HG03342 (cell line): ENCODE measurements at regions not wholly inside any gene's neighbourhood (a gene's known extent, or its start where the extent isn't known, plus 50 kb on each side); places are given as distances from the start of the nearest gene placed in this dataset.

Source experiments
- ATAC-seq: cut with Tn5 transposase; IDR thresholded peaks from one replicate; pipeline ENCODE4 v1.9.1; 2021; ENCODE audit warnings: mild to moderate bottlenecking, moderate library complexity; ENCODE audit not compliant: unreplicated experiment

GRCh38 chr13:21757763-21758162, 86.9 kb downstream of the FGF9 start:
- no peak for ATAC-seq

- ATAC-seq: no peak
These were observed 87.6 kb downstream of the FGF9 start for GRCh38 chr13:21758441-21758840.

DNA sequence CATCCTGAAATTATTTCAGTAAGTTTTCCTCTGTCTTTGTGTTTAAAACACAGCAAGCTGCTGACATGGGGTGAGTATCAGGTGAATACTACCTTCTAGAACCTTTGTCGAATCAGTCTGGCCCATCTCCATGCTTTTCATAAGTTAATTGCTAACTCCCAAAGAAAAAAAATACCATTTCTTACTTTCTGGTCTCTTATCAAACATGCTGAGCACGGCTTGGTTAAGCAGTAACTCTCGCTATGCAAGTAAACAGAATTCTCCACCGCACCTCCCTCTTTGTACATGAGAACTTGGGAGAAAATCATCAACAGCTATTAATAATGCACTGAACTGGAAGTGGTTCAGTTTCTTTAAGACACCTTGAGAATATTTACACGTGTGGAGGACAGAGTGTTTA, 88.6 kb downstream of the FGF9 start:
- no peak for ATAC-seq

DNA sequence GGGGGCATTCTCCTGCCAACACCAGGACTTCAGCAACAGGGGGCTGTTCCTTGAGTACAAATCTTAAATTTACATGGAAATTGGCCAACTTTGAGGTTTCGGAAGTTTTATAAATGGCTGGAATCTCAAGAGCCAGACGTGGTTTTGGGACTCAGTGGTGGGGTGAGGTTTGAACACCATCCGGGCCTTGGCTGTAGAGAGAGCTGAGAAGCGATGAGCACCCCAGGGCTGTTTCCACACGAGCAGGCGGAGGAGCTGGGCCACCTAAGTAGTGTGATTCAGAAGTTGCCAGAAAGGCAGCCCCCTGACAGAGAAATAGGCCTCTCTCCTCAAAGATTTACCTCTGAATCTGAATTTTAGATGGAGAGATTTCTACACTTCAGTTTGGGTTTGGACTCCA, 89.0 kb downstream of the FGF9 start:
- ATAC-seq: no peak

- no peak for ATAC-seq
These were observed 90.9 kb downstream of the FGF9 start for GRCh38 chr13:21761770-21762169.

- no peak for ATAC-seq
These were observed 91.6 kb downstream of the FGF9 start for GRCh38 chr13:21762512-21762911.

- ATAC-seq: no peak
These were observed 96.2 kb downstream of the FGF9 start for GRCh38 chr13:21767032-21767431.

- no peak for ATAC-seq
These were observed 100.2 kb downstream of the FGF9 start for GRCh38 chr13:21771075-21771474.

DNA sequence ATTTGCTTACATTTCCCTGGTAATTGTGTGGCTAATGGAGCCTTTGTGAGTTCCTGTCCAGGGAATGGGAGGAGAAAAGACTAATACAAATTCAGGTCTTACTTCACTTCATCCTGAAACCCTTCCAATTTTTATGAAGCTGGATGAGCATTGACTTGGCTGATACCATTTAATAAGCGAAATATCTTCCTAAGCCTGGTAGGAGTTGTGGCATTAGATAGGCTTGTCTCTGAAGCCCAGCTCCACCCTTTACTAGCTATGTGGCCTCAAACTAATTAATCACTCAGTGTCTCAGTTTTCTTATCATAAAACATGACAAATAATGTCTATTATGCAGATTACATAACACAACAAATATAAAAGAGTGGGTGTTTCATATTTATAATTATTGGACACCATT, 106.3 kb downstream of the FGF9 start:
- no peak for ATAC-seq

GRCh38 chr13:21777813-21778212, 106.9 kb downstream of the FGF9 start:
- ATAC-seq: no peak

- ATAC-seq: no peak
These were observed 111.9 kb downstream of the FGF9 start for GRCh38 chr13:21782736-21783135.

DNA sequence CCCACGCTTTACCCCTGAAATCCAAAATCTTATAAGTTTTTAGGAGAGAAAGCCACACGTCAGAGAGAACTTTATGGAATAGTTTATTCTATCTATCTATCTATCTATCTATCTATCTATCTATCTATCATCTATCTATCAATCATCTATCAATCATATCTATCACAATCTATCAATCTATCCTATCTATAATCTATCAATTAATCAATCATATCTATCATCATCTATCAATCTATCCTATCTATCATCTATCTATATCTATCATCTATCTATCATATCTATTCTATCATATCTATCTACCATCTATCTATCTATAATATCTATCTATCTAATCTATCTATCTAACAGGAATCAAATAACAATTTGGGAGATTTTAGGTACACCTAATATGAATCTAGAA, 115.1 kb downstream of the FGF9 start:
- ATAC-seq: no peak

DNA sequence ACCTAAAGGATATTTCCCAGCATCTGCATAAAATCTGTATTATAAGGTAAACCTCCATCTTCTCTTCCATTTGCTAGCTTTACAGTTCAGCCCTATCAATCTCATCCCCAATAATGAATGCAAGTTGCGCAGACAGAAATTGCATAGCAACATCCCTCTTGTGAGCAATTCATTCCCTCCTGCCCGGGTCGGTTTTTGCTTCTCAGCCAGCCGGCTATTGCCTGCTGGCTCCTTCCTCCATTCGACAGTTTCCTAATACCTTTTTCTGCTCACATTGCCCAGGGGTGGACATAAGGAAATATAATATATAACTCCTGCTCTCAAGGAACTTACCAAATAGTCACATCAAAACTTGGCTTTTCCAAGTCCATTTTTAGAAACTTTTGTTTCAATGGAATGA, 125.2 kb downstream of the FGF9 start:
- no peak for ATAC-seq

DNA sequence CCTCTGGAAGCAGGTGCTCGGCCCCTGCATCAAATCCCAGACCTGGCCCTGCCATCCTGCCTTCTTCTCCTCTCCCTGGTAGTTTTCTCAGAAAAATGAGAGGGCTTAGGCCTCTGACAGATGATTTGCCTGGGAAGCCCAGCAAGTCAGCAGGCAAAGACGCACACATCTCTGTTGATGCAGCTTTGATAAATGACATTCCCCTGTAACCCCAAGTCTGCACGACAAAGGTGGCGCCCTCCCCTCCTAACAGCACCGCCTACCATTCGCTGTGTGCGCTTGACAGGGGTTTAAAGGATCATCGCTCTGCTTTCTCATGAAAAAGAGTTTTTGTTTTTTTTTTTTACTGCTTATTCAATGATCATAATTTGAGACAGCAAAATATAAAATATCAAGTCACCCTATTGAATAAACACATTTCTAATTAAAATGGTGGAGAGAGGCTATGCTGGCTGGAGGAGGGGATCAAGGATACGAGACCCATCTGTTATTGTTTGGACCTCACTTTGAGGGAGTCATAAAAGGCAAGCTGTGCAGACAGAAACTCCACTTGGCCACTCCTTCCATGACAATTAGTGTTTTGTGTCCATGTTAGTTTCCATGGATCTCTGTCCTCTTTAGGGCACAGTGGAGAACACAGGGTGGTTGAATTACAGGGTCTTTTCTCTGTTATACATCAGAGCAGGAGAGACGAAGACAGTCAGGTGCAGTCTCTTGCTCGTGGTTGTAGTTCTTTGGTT, 126.1 kb downstream of the FGF9 start:
- ATAC-seq: no peak

GRCh38 chr13:21797736-21798135, 126.9 kb downstream of the FGF9 start:
- no peak for ATAC-seq

- ATAC-seq: no peak
These were observed 127.3 kb downstream of the FGF9 start for GRCh38 chr13:21798181-21798580.

- ATAC-seq: no peak
These were observed 128.8 kb downstream of the FGF9 start for GRCh38 chr13:21799671-21800070.

GRCh38 chr13:21800837-21801616, 130.2 kb downstream of the FGF9 start:
- ATAC-seq: no peak

DNA sequence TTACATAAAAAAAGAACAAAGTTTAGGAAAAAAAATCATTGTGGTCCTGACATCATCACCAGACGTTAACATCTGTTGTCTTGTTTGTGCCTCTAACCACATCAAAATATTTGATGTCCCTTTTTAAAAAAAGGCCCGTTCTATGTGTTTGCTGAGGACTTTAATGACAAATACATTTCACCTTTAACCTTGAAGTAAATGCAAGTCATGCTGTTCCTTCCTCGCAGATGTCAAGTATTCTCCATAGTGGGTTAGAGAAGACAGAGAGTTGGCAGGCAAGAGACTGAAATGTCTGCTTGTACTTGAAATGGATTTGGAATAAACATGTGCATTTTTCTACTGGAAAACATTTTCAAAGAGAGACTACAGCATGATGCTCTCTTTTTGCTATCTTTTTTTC, 134.9 kb downstream of the FGF9 start:
- no peak for ATAC-seq

DNA sequence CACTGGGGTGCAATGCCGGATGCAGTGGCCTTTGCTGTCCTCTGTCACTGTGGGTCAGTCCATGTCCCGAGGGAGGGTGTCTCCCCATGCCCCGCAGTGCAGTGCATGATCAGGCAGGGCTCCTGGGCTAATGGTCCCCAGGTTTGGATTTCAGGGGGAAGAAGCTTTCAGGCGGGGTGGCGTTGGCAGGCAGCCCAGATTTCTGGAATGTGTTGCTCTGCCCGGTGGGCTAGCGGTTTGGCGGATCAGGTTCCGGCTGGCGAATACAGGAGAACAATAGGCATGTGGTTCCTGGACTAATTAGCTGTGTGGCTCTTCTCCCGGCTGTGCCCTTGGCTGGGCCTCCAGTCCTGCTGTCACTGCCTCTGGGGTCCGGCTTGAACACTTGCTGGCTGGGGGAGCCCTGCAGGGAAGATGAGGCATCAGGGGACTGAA, 141.3 kb downstream of the FGF9 start:
- no peak for ATAC-seq

DNA sequence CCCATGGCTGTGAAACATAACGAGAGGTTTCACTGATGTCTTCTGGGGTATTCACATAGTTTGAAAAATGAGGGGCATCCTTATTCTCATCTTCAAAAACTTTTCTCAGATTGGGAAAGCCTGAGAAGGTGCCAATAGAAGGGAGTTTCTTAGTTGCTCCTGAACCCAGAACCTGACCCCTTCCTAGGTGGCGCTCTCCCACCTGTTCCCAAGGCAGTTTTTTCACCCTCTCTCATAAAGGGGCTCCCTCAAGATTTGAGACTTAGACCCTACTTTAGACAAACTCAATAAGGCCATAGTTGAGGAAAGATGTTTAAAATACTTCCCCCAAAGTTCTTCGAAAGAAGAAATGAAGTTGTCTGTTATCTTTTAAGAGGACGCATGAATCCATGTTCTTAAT, 142.2 kb downstream of the FGF9 start:
- no peak for ATAC-seq

DNA sequence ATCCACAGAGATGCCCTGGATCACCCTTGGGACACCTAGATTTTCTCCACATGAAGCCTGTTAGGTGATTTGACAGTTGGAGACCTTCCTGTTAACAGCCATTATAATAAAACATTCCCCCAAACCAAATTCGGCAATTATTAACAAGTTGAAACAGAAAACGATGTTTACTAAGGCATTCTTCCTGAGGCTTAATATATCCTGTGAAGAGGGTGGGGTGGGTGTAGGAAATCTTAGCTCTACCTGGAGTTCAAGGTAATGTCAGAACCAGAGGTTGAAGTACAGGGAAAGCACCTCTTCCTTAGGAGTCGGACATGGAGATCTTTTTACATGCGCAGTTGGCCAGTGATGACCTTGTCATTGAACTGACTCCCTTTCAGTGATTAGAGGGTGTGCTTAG, 143.0 kb downstream of the FGF9 start:
- no peak for ATAC-seq
